Testis (tissue), 2 donors: ENCODE measurements at regions not wholly inside any gene's neighbourhood (a gene's known extent, or its start where the extent isn't known, plus 50 kb on each side); places are given as distances from the start of the nearest gene placed in this dataset.
"Not testable (repeated sequence)": the region's sequence is repeated elsewhere in the genome, so short reads cannot be mapped to it uniquely, and the experiment has no call there.

Experiments used
- POLR2A ChIP-seq: fragments of 450-650 bp; IDR thresholded peaks from one replicate; pipeline ENCODE4 v1.6.1; 2017; ENCODE audit warnings: antibody characterized with exemption, mild to moderate bottlenecking, moderate library complexity
- TF ChIP-seq, protein P1 (sequence below), 3 experiments: fragments of 450-650 bp in 2 of 3; fragments of 200-600 bp in 1 of 3; sonication (generic) in 1 of 3; IDR thresholded peaks; one replicate each; pipeline ENCODE4 v1.5.1; 2016 to 2019; ENCODE audit warnings: antibody characterized with exemption in 3 of 3, mild to moderate bottlenecking in 2 of 3, moderate library complexity in 1 of 3

DNA sequence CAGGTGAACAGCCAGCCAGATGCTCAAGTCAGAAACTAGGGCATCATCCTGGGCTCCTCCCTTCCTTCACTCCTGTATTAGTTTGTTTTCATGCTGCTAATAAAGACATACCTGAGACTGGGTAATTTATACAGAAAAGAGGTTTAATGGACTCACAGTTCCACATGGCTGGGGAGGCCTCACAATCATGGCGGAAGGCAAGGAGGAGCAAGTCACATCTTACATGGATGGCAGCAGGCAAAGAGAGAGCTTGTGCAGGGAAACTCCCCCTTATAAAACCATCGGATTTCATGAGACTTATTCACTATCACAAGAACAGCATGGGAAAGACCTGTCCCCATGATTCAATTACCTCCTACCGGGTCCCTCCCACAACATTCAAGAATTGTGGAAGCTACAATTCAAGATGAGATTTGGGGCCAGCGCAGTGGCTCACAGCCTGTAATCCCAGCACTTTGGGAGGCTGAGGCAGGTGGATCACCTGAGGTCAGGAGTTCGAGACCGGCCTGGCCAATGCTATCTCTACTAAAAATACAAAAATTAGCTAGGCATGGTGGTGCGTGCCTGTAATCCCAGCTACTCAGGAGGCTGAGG is 78.0 kb downstream of the CHRD start:
- TF ChIP-seq POLR2A = not testable (repeated sequence)
- TF ChIP-seq, protein P1, sequence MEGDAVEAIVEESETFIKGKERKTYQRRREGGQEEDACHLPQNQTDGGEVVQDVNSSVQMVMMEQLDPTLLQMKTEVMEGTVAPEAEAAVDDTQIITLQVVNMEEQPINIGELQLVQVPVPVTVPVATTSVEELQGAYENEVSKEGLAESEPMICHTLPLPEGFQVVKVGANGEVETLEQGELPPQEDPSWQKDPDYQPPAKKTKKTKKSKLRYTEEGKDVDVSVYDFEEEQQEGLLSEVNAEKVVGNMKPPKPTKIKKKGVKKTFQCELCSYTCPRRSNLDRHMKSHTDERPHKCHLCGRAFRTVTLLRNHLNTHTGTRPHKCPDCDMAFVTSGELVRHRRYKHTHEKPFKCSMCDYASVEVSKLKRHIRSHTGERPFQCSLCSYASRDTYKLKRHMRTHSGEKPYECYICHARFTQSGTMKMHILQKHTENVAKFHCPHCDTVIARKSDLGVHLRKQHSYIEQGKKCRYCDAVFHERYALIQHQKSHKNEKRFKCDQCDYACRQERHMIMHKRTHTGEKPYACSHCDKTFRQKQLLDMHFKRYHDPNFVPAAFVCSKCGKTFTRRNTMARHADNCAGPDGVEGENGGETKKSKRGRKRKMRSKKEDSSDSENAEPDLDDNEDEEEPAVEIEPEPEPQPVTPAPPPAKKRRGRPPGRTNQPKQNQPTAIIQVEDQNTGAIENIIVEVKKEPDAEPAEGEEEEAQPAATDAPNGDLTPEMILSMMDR (IDR thresholded peaks at IDR 0.05) = not testable (repeated sequence)
